HL-60/S4 treated with retinoic acid at 250 ng/mL for 4 days and 3 days (cell line): ENCODE measurements at regions not wholly inside any gene's neighbourhood (a gene's known extent, or its start where the extent isn't known, plus 50 kb on each side); places are given as distances from the start of the nearest gene placed in this dataset.

ENCODE experiments used
- in situ Hi-C: fragments of 300-500 bp; cut with MboI; formaldehyde crosslinking; loops from 2 replicates; pipeline ENCODE4 v1.7.0; 2022; ENCODE audit warnings: low sequenced_read_pairs

- in situ Hi-C loops: no loop called here
Observed at GRCh38 chr11:115965767-115966504, 461.7 kb upstream of the CADM1 start.

- in situ Hi-C loops: no loop called here
Observed at GRCh38 chr11:115964091-115964490, 459.9 kb upstream of the CADM1 start.

GRCh38 chr11:115963156-115963555 is 458.9 kb upstream of the CADM1 start:
- in situ Hi-C loops: no loop called here

- in situ Hi-C loops: no loop called here
Observed at GRCh38 chr11:115961159-115962003, 457.2 kb upstream of the CADM1 start.

GRCh38 chr11:115959081-115959486 is 454.9 kb upstream of the CADM1 start:
- in situ Hi-C loops: no loop called here

- in situ Hi-C loops: no loop called here
Observed at GRCh38 chr11:115958089-115959000, 454.1 kb upstream of the CADM1 start.

- in situ Hi-C loops: no loop called here
Observed at GRCh38 chr11:115955803-115956202, 451.6 kb upstream of the CADM1 start.

- in situ Hi-C loops: no loop called here
Observed at GRCh38 chr11:115950660-115951059, 446.4 kb upstream of the CADM1 start.

- in situ Hi-C loops: no loop called here
Observed at GRCh38 chr11:115944596-115944995, 440.4 kb upstream of the CADM1 start.

- in situ Hi-C loops: no loop called here
Observed at GRCh38 chr11:115942011-115942410, 437.8 kb upstream of the CADM1 start.

GRCh38 chr11:115941481-115941993 is 437.3 kb upstream of the CADM1 start:
- in situ Hi-C loops: no loop called here

- in situ Hi-C loops: no loop called here
Observed at GRCh38 chr11:115941044-115941443, 436.8 kb upstream of the CADM1 start.

GRCh38 chr11:115939731-115940421 is 435.7 kb upstream of the CADM1 start:
- in situ Hi-C loops: no loop called here

GRCh38 chr11:115939104-115939730 is 435.0 kb upstream of the CADM1 start:
- in situ Hi-C loops: no loop called here

GRCh38 chr11:115933564-115933963 is 429.3 kb upstream of the CADM1 start:
- in situ Hi-C loops: no loop called here

- in situ Hi-C loops: no loop called here
Observed at GRCh38 chr11:115931548-115932083, 427.4 kb upstream of the CADM1 start.

- in situ Hi-C loops: no loop called here
Observed at GRCh38 chr11:115930886-115931547, 426.8 kb upstream of the CADM1 start.

- in situ Hi-C loops: no loop called here
Observed at GRCh38 chr11:115930291-115930690, 426.1 kb upstream of the CADM1 start.

GRCh38 chr11:115929618-115930129 is 425.5 kb upstream of the CADM1 start:
- in situ Hi-C loops: no loop called here
